GM18951 (cell line): ENCODE measurements at regions not wholly inside any gene's neighbourhood (a gene's known extent, or its start where the extent isn't known, plus 50 kb on each side); places are given as distances from the start of the nearest gene placed in this dataset.
"Not testable (repeated sequence)": the region's sequence is repeated elsewhere in the genome, so short reads cannot be mapped to it uniquely, and the experiment has no call there.

Experiments
- POLR2A ChIP-seq: IDR thresholded peaks from 4 replicates; pipeline ENCODE4 v1.6.1; 2011; ENCODE audit warnings: mild to moderate bottlenecking; ENCODE audit not compliant: insufficient read length, insufficient read depth; ENCODE audit errors: extremely low read depth
- in situ Hi-C: fragments of 300-500 bp; cut with MboI; formaldehyde crosslinking; loops from one replicate; pipeline ENCODE4 v1.12.0; 2022; ENCODE audit warnings: low sequenced_read_pairs, mixed read lengths, inconsistent platforms; ENCODE audit not compliant: unreplicated experiment

- no peak for TF ChIP-seq POLR2A
- in situ Hi-C loops = loop anchor here (10.0 kb wide), 1 partner anchor 278 kb away; no protein-coding TSS in a partner anchor
Observed at GRCh38 chr6:97347111-97347510, 64.1 kb upstream of the MMS22L start.

- no peak for TF ChIP-seq POLR2A
- in situ Hi-C loops = no loop called here
Observed at GRCh38 chr6:97361286-97361685, 78.3 kb upstream of the MMS22L start.

GRCh38 chr6:97364327-97364726 is 81.3 kb upstream of the MMS22L start:
- in situ Hi-C loops = no loop called here
- TF ChIP-seq POLR2A = no peak

GRCh38 chr6:97382071-97382470 is 99.1 kb upstream of the MMS22L start:
- in situ Hi-C loops = not testable (repeated sequence)

GRCh38 chr6:97392735-97393134 is 109.7 kb upstream of the MMS22L start:
- TF ChIP-seq POLR2A = no peak
- in situ Hi-C loops = loop anchor here (10.0 kb wide), 2 partner anchors 208 to 328 kb away; no protein-coding TSS in a partner anchor

- in situ Hi-C loops = loop anchor here (10.0 kb wide), 2 partner anchors 209 to 329 kb away; no protein-coding TSS in a partner anchor
- TF ChIP-seq POLR2A = no peak
Observed at GRCh38 chr6:97394160-97394748, 111.2 kb upstream of the MMS22L start.

- in situ Hi-C loops = loop anchor here (10.0 kb wide), 2 partner anchors 212 to 332 kb away; no protein-coding TSS in a partner anchor
- no peak for TF ChIP-seq POLR2A
Observed at GRCh38 chr6:97396880-97397279, 113.9 kb upstream of the MMS22L start.

- in situ Hi-C loops = loop anchor here (10.0 kb wide), 2 partner anchors 214 to 334 kb away; no protein-coding TSS in a partner anchor
- TF ChIP-seq POLR2A = no peak
Observed at GRCh38 chr6:97399208-97399607, 116.2 kb upstream of the MMS22L start.

GRCh38 chr6:97401533-97401932 is 118.5 kb upstream of the MMS22L start:
- in situ Hi-C loops = no loop called here
- TF ChIP-seq POLR2A = no peak

- in situ Hi-C loops = no loop called here
Observed at GRCh38 chr6:97405818-97406409, 122.9 kb upstream of the MMS22L start.

GRCh38 chr6:97406633-97407032 is 123.6 kb upstream of the MMS22L start:
- in situ Hi-C loops = no loop called here
- no peak for TF ChIP-seq POLR2A

More at GRCh38 chr6:97405818-97406409, 122.9 kb upstream of the MMS22L start:
- TF ChIP-seq POLR2A = no peak

GRCh38 chr6:97411610-97412009 is 128.6 kb upstream of the MMS22L start:
- no peak for TF ChIP-seq POLR2A
- in situ Hi-C loops = no loop called here

GRCh38 chr6:97412511-97412910 is 129.5 kb upstream of the MMS22L start:
- in situ Hi-C loops = no loop called here
- no peak for TF ChIP-seq POLR2A

- in situ Hi-C loops = no loop called here
- no peak for TF ChIP-seq POLR2A
Observed at GRCh38 chr6:97422171-97422570, 139.2 kb upstream of the MMS22L start.

GRCh38 chr6:97423190-97423589 is 140.2 kb upstream of the MMS22L start:
- in situ Hi-C loops = no loop called here
- TF ChIP-seq POLR2A = no peak

- no peak for TF ChIP-seq POLR2A
Observed at GRCh38 chr6:97427648-97428047, 144.6 kb upstream of the MMS22L start.

More at GRCh38 chr6:97427648-97428047, 144.6 kb upstream of the MMS22L start:
- in situ Hi-C loops = no loop called here
